ENCODE measurements at regions not wholly inside any gene's neighbourhood (a gene's known extent, or its start where the extent isn't known, plus 50 kb on each side); places are given as distances from the start of the nearest gene placed in this dataset.

GRCh38 chr1:244970236-244970743 is 105.9 kb upstream of the HNRNPU start:
- DNase-seq: peak; percentile 81

- DNase-seq: peak; percentile 81
Observed at GRCh38 chr1:244969355-244970235, 105.3 kb upstream of the HNRNPU start.

GRCh38 chr1:244968881-244969280 is 104.5 kb upstream of the HNRNPU start:
- DNase-seq: no peak

- no peak for DNase-seq
Observed at GRCh38 chr1:244968471-244968871, 104.1 kb upstream of the HNRNPU start.

GRCh38 chr1:244967159-244967558 is 102.8 kb upstream of the HNRNPU start:
- DNase-seq: no peak

GRCh38 chr1:244965185-244966030 is 101.1 kb upstream of the HNRNPU start:
- DNase-seq: no peak

- DNase-seq: no peak
Observed at GRCh38 chr1:244964112-244964971, 100.0 kb upstream of the HNRNPU start.

- no peak for DNase-seq
Observed at GRCh38 chr1:244963231-244963826, 99.0 kb upstream of the HNRNPU start.

GRCh38 chr1:244962130-244962529 is 97.8 kb upstream of the HNRNPU start:
- DNase-seq: no peak

GRCh38 chr1:244960904-244961303 is 96.6 kb upstream of the HNRNPU start:
- no peak for DNase-seq

- no peak for DNase-seq
Observed at GRCh38 chr1:244958593-244958992, 94.2 kb upstream of the HNRNPU start.

GRCh38 chr1:244957525-244957924 is 93.2 kb upstream of the HNRNPU start:
- no peak for DNase-seq

- no peak for DNase-seq
Observed at GRCh38 chr1:244957122-244957521, 92.8 kb upstream of the HNRNPU start.

GRCh38 chr1:244955661-244956060 is 91.3 kb upstream of the HNRNPU start:
- DNase-seq: no peak

- DNase-seq: no peak
Observed at GRCh38 chr1:244954359-244954758, 90.0 kb upstream of the HNRNPU start.

- DNase-seq: no peak
Observed at GRCh38 chr1:244953901-244954300, 89.6 kb upstream of the HNRNPU start.

GRCh38 chr1:244952940-244953339 is 88.6 kb upstream of the HNRNPU start:
- no peak for DNase-seq

GRCh38 chr1:244952280-244952933 is 88.1 kb upstream of the HNRNPU start:
- no peak for DNase-seq

GRCh38 chr1:244948416-244948815 is 84.1 kb upstream of the HNRNPU start:
- no peak for DNase-seq

GRCh38 chr1:244945109-244945671 is 80.8 kb upstream of the HNRNPU start:
- no peak for DNase-seq

GRCh38 chr1:244941121-244941520 is 76.8 kb upstream of the HNRNPU start:
- DNase-seq: no peak

Data from NCI-H774 (cell line).